ENCODE measurements at regions not wholly inside any gene's neighbourhood (a gene's known extent, or its start where the extent isn't known, plus 50 kb on each side); places are given as distances from the start of the nearest gene placed in this dataset.

- TF ChIP-seq CTCF (IDR thresholded peaks at IDR 0.05) (no peak), POLR2A (IDR thresholded peaks at IDR 0.05) (no peak)
Observed at GRCh38 chr3:162122405-162122804, 625.8 kb downstream of the OTOL1 start.
